ENCODE measurements at regions not wholly inside any gene's neighbourhood (a gene's known extent, or its start where the extent isn't known, plus 50 kb on each side); places are given as distances from the start of the nearest gene placed in this dataset.
A peak's percentile ranks its signal among the peaks of the same experiment; 100 is the strongest.

GRCh38 chr7:25812086-25812850 is 339.7 kb upstream of the NFE2L3 start:
- no peak for TF ChIP-seq POLR2A (IDR thresholded peaks at IDR 0.05)
- TF ChIP-seq EP300 (IDR thresholded peaks at IDR 0.05): no peak
- TF ChIP-seq POLR2AphosphoS5 (IDR thresholded peaks at IDR 0.05): no peak
- no peak for TF ChIP-seq CTCF (IDR thresholded peaks at IDR 0.05)
- Histone ChIP-seq H3K4me1 (peaks cover 0 to 59% (median 35%) of the 10 kb centered on the region in 4 donors), H3K27me3 (no peaks in the 10 kb centered on the region), H3K9me3 (no peaks in the 10 kb centered on the region), H3K27ac (peak overlapping the region in 1 of 4 donors; percentile 36), H3K36me3 (no peaks in the 10 kb centered on the region), H3K4me3 (no peak overlapping the region)
- no peak for DNase-seq
- WGBS, 2 donors: 92% methylated on average over 9 of the region's 9 CpGs
- intact Hi-C loops (cut with DNase I): no loop called here

DNA sequence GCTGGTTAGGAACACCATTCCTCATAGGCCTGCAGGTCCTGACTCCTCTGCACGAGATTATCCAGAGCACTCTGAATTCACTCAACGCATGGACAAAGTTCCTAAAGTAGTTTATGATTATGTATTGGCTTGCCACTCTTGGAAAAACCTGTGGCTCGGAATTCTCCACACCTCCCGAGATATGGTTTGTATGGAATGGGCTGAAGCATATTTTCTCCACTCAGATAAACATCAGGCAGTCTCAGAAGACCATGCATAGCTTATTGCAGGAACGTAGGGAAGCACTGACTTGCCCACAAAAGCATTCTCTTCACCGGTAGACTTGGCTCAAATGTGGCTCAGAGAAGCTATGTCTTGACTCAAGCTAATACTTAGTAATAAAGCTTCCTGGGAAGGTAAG is 338.6 kb upstream of the NFE2L3 start:
- Histone ChIP-seq H3K27me3 (no peaks in the 10 kb centered on the region), H3K4me3 (no peak overlapping the region), H3K36me3 (no peaks in the 10 kb centered on the region), H3K9me3 (no peaks in the 10 kb centered on the region), H3K4me1 (peaks cover 0 to 53% (median 32%) of the 10 kb centered on the region in 4 donors), H3K27ac (peak overlapping the region in 1 of 4 donors; percentile 9)
- WGBS, 2 donors: 87% methylated on average over 6 of the region's 6 CpGs
- TF ChIP-seq CTCF (IDR thresholded peaks at IDR 0.05) (no peak), POLR2A (IDR thresholded peaks at IDR 0.05) (no peak), POLR2AphosphoS5 (IDR thresholded peaks at IDR 0.05) (no peak), EP300 (IDR thresholded peaks at IDR 0.05) (no peak)
- intact Hi-C loops (cut with DNase I): no loop called here
- DNase-seq: no peak

- Histone ChIP-seq H3K4me1 (peaks cover 0 to 29% (median 11%) of the 10 kb centered on the region in 4 donors), H3K27me3 (no peaks in the 10 kb centered on the region), H3K27ac (no peak overlapping the region), H3K36me3 (no peaks in the 10 kb centered on the region), H3K4me3 (no peak overlapping the region), H3K9me3 (no peaks in the 10 kb centered on the region)
- WGBS, 2 donors: 59 to 74% methylated on average over 2 of the region's 2 CpGs
- no peak for DNase-seq
- no peak for TF ChIP-seq POLR2AphosphoS5 (IDR thresholded peaks at IDR 0.05)
- TF ChIP-seq POLR2A (IDR thresholded peaks at IDR 0.05): no peak
- no peak for TF ChIP-seq CTCF (IDR thresholded peaks at IDR 0.05)
- no peak for TF ChIP-seq EP300 (IDR thresholded peaks at IDR 0.05)
- intact Hi-C loops (cut with DNase I): no loop called here
These were observed 336.3 kb upstream of the NFE2L3 start for GRCh38 chr7:25815711-25816110.

DNA sequence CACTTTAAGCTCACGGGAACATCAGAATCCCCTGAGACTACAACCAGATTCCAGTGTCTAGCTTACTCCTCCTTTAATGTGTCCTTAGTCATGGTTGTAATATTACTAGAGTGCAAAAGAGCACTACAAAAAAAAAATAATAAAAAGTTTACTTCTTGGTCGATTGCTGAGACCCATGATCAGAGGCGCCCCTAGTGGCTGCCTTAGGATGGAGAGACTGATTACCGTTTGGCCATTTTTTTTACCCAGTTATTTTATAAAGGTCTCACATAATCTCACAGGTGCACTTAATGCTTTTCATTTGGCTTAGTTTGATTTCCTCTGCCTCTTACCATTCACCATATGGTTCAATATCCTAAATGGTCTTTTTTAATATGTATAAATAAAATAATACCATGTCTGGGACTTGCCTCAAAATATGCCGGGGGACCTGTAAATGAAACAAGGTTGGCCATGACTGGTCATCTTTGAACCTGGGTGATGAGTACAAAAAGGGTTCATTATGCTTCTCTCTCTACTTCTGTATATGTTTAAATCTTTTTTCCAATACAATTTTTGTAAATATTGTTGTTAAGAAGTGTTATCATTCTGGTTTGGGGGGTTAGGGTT is 331.5 kb upstream of the NFE2L3 start:
- intact Hi-C loops (cut with DNase I): no loop called here
- 75 to 85% methylated on average over 5 of the region's 5 CpGs for WGBS, 2 donors
- TF ChIP-seq CTCF (IDR thresholded peaks at IDR 0.05) (no peak), POLR2A (IDR thresholded peaks at IDR 0.05) (no peak), POLR2AphosphoS5 (IDR thresholded peaks at IDR 0.05) (no peak), EP300 (IDR thresholded peaks at IDR 0.05) (no peak)
- DNase-seq: no peak
- Histone ChIP-seq H3K4me3 (no peak overlapping the region), H3K36me3 (no peaks in the 10 kb centered on the region), H3K4me1 (peaks cover 0 to 6% (median 2%) of the 10 kb centered on the region in 4 donors), H3K9me3 (no peaks in the 10 kb centered on the region), H3K27me3 (no peaks in the 10 kb centered on the region), H3K27ac (no peak overlapping the region)

Data from sigmoid colon (tissue), 6 donors.